SK-N-SH (cell line): ENCODE measurements at regions not wholly inside any gene's neighbourhood (a gene's known extent, or its start where the extent isn't known, plus 50 kb on each side); places are given as distances from the start of the nearest gene placed in this dataset.

Experiments
- CTCF ChIA-PET: fragments of 300-600, 350-600 bp; formaldehyde crosslinking; extraction: SDS; loops from one replicate; lab custom pipeline; 2021; lab: Yijun Ruan, JAX
- POLR2A ChIA-PET: fragments of 350-600 bp; sonication (Branson Sonifier 250); formaldehyde crosslinking; extraction: SDS; loops from one replicate; lab custom pipeline; 2020; ENCODE audit warnings: antibody characterized with exemption, inconsistent platforms; lab: Yijun Ruan, JAX
- DNase-seq: peaks from one replicate; pipeline ENCODE4 v3.0.0; 2012
- H2AFZ ChIP-seq: fragments of 200-600 bp; sonication (generic); 2 replicates; pipeline ENCODE4 v1.8.1; 2016; ENCODE audit warnings: antibody characterized with exemption, mild to moderate bottlenecking, low read depth
- H3F3A ChIP-seq: fragments of 200-600 bp; sonication (generic); replicated peaks from 2 replicates; pipeline ENCODE3; 2016; ENCODE audit warnings: antibody characterized with exemption, mild to moderate bottlenecking; ENCODE audit not compliant: insufficient read depth
- H3K27ac ChIP-seq, 2 experiments: fragments of 200-500 bp in 1 of 2; fragments of 200-600 bp in 1 of 2; sonication (Bioruptor generic) in 1 of 2; sonication (generic), shearing (Covaris generic) in 1 of 2; 2 replicates each; pipeline versions ENCODE4 v1.5.1 to v1.6.1; 2014 to 2016; ENCODE audit warnings: low read depth in 2 of 2, inconsistent platforms in 1 of 2, low read length in 1 of 2, mild to moderate bottlenecking in 1 of 2, mixed read lengths in 1 of 2
- H3K27me3 ChIP-seq: fragments of 200-600 bp; sonication (generic), shearing (Covaris generic); 2 replicates; pipeline ENCODE4 v1.6.1; 2016; ENCODE audit warnings: mixed run types; ENCODE audit not compliant: insufficient read depth
- H3K36me3 ChIP-seq, 2 experiments: fragments of 200-500 bp in 1 of 2; fragments of 200-600 bp in 1 of 2; sonication (Bioruptor generic) in 1 of 2; sonication (generic) in 1 of 2; replicated peaks in 1 of 2; 2 replicates each; pipeline versions ENCODE3 to v1.5.1; 2014 to 2016; ENCODE audit warnings: low read length in 1 of 2, mild to moderate bottlenecking in 1 of 2; ENCODE audit not compliant: insufficient read depth in 2 of 2, control insufficient read depth in 1 of 2
- H3K4me1 ChIP-seq, 2 experiments: fragments of 200-500 bp in 1 of 2; fragments of 200-600 bp in 1 of 2; sonication (Bioruptor generic) in 1 of 2; sonication (generic), shearing (Covaris generic) in 1 of 2; 2 replicates each; pipeline versions ENCODE4 v1.5.1 to v1.6.1; 2014 to 2016; ENCODE audit warnings: low read depth in 1 of 2, low read length in 1 of 2, mixed run types in 1 of 2; ENCODE audit not compliant: insufficient read depth in 2 of 2, control insufficient read depth in 1 of 2
- H3K4me2 ChIP-seq: fragments of 200-600 bp; sonication (generic), shearing (Covaris generic); 2 replicates; pipeline ENCODE4 v1.6.1; 2017; ENCODE audit warnings: mixed run types
- H3K4me3 ChIP-seq, 2 experiments: fragments of 200-500 bp in 1 of 2; fragments of 200-600 bp in 1 of 2; sonication (Bioruptor generic) in 1 of 2; sonication (generic), shearing (Covaris generic) in 1 of 2; 2 replicates each; pipeline versions ENCODE4 v1.5.1 to v1.8.1; 2014 to 2016; ENCODE audit warnings: low read depth in 2 of 2, inconsistent platforms in 1 of 2, low read length in 1 of 2, mild to moderate bottlenecking in 1 of 2, mixed read lengths in 1 of 2, moderate library complexity in 1 of 2
- H3K79me2 ChIP-seq: fragments of 200-600 bp; sonication (generic); 2 replicates; pipeline ENCODE4 v1.8.1; 2017; ENCODE audit warnings: mild to moderate bottlenecking; ENCODE audit not compliant: insufficient read depth
- H3K9ac ChIP-seq: fragments of 200-600 bp; sonication (generic); 2 replicates; pipeline ENCODE4 v1.6.1; 2017; ENCODE audit warnings: mixed run types
- H3K9me2 ChIP-seq: fragments of 200-600 bp; sonication (generic); 2 replicates; pipeline ENCODE4 v1.6.1; 2017; ENCODE audit warnings: mixed run types
- H3K9me3 ChIP-seq: fragments of 200-600 bp; sonication (generic); 2 replicates; pipeline ENCODE4 v1.6.1; 2017; ENCODE audit warnings: mixed run types, mild to moderate bottlenecking, moderate library complexity
- H4K20me1 ChIP-seq: fragments of 200-600 bp; sonication (generic); 2 replicates; pipeline ENCODE4 v1.6.1; 2017; ENCODE audit warnings: mild to moderate bottlenecking, mixed run types; ENCODE audit not compliant: insufficient read depth
- CHD2 ChIP-seq: fragments of 150-350 bp; IDR thresholded peaks from 2 replicates; pipeline ENCODE4 v1.6.1; 2018; ENCODE audit warnings: low read length; ENCODE audit not compliant: partially characterized antibody
- CTCF ChIP-seq: fragments of 200-600 bp; sonication (generic); IDR thresholded peaks from 2 replicates; pipeline ENCODE4 v1.6.1; 2017; ENCODE audit warnings: antibody characterized with exemption, mild to moderate bottlenecking, moderate library complexity
- ELF1 ChIP-seq: IDR thresholded peaks from 2 replicates; pipeline ENCODE4 v1.4.0; 2012
- EP300 ChIP-seq, 2 experiments: IDR thresholded peaks; 2 replicates each; pipeline versions ENCODE4 v1.4.0 to v1.6.1; 2012; ENCODE audit warnings: borderline replicate concordance in 1 of 2, low read depth in 1 of 2, low read length in 1 of 2
- EZH2phosphoT487 ChIP-seq: fragments of 200-600 bp; sonication (generic); IDR thresholded peaks from 2 replicates; pipeline ENCODE4 v1.6.1; 2017; ENCODE audit warnings: low read depth, mixed run types, mild to moderate bottlenecking, antibody characterized with exemption, moderate library complexity, borderline replicate concordance
- FOXJ3 ChIP-seq: sonication (generic); formaldehyde crosslinking; IDR thresholded peaks from 2 replicates; pipeline ENCODE4 v1.5.1; 2020; ENCODE audit warnings: mild to moderate bottlenecking, missing genetic modification reagents
- JUND ChIP-seq: IDR thresholded peaks from 2 replicates; pipeline ENCODE4 v1.4.0; 2012
- MEF2A ChIP-seq: IDR thresholded peaks from 2 replicates; pipeline ENCODE4 v1.4.0; 2012; ENCODE audit warnings: low read depth, borderline replicate concordance
- NRF1 ChIP-seq: IDR thresholded peaks from 2 replicates; pipeline ENCODE4 v1.6.1; 2012; ENCODE audit warnings: low read depth, mild to moderate bottlenecking, low read length
- RFX5 ChIP-seq: IDR thresholded peaks from 2 replicates; pipeline ENCODE4 v1.6.1; 2012; ENCODE audit warnings: mild to moderate bottlenecking, improper control_type of control experiment, low read length
- SMC3 ChIP-seq: IDR thresholded peaks from 2 replicates; pipeline ENCODE4 v1.6.1; 2012; ENCODE audit warnings: low read depth, low read length, improper control_type of control experiment
- TCF12 ChIP-seq: IDR thresholded peaks from 2 replicates; pipeline ENCODE4 v1.4.0; 2012
- USF1 ChIP-seq: IDR thresholded peaks from 2 replicates; pipeline ENCODE4 v1.4.0; 2012; ENCODE audit warnings: low read depth, borderline replicate concordance
- USF2 ChIP-seq: fragments of 150-350 bp; IDR thresholded peaks from 2 replicates; pipeline ENCODE4 v1.6.1; 2017; ENCODE audit warnings: antibody characterized with exemption, low read length, low read depth, borderline replicate concordance
- YY1 ChIP-seq: IDR thresholded peaks from 2 replicates; pipeline ENCODE4 v1.4.0; 2012; ENCODE audit warnings: low read depth, mild to moderate bottlenecking
- ZBTB33 ChIP-seq: IDR thresholded peaks from 2 replicates; pipeline ENCODE4 v1.4.0; 2012; ENCODE audit warnings: low read depth, borderline replicate concordance
- WGBS: methylation state at CpG from one replicate; pipeline ENCODE4 v1.1.6; 2017; ENCODE audit warnings: low lambda C conversion rate; 5-methylcytosine and 5-hydroxymethylcytosine counted together

DNA sequence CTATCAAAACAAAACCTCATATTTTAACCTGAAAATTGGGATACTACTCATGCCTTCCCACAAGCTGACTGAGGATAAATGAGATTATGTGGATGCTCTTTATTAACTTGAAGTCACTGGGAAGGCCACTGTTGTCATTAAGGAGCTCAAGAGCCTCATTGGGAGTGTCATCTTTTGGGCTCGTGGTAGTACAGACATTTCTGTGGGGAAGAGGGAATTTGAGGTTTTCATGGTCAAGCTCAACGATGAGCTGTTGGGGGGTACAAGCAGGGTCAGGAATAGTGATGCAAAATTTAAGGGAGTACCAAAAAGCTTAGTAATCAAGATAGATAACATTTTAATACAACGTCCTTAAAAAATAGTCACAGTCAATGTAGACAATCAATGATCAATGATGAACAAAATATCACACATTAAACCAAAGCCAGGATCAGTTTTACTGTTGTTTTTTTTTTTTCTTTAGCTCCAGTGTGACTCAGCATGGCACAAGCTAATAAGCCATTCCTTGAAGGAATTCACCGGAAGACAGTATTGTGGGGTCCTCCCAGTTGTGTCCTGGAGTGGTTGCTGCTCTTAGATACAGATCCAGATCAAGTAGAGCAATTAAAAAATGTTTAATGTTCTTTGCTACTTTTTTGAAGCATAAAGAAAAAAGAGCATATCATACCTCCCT, 130.9 kb downstream of the C12orf75 start (continued):
- TF ChIP-seq USF2 (no peak), USF1 (no peak)

DNA sequence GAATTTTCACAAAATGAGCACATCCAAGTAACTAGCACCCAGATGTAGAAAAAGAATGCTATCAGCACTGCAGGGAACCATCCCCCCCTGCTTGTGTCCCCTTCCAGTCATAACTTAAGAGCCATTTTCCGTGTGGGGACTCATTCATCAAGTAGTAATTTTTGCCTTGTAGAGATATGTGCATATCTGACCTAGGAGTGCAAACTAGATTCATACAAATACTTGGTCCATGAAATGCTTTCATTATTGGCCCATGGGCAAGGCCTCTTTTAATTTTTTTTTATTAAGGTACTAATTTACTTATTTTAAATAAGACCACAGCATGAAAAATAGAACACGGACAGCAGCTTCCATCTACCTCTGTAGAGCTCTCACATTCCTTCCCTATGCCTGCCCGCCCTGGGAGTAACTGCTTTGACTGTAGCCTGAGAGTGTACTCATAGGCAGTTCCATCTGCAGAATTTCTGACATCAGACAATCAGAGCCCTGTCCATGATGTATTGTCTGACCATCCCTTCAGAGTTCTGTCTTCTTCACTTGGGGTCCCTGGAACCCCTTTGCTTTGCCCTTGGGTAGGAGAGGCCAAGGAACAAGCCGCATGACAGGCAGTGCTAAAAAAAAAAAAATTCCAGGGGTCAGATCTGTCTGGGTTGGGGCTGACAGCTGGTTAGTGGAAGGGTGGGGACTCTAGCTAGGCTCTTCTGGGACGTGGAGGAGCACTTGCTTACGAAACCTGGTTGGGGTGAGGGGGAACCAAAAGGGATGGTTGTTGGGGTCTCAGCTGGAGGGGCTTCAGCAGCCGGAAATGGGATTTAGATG, 131.7 kb downstream of the C12orf75 start:
- Histone ChIP-seq H3K27ac (peak overlapping the region in 1 of 2 experiments; percentile 29; a peak in 1 of 4 replicates), H3K27me3 (no peaks in the 10 kb centered on the region), H3F3A (peaks cover 15% of the 10 kb centered on the region), H3K4me3 (no peak overlapping the region), H3K36me3 (peaks cover 0 to 8% of the 10 kb centered on the region in 2 experiments), H4K20me1 (no peaks in the 10 kb centered on the region), H3K9ac (no peak overlapping the region), H3K9me2 (no peaks in the 10 kb centered on the region), H3K9me3 (peaks cover 9% of the 10 kb centered on the region; the same call in 1 of the 2 replicates), H3K4me1 (peaks cover 0 to 11% of the 10 kb centered on the region in 2 experiments; a peak in 2 of 4 replicates), H3K4me2 (0 out of 2 replicates have a peak overlapping the region, but pooled peaks have one; percentile 15), H3K79me2 (no peaks in the 10 kb centered on the region), H2AFZ (no peak overlapping the region)
- TF ChIP-seq SMC3: no peak
- TF ChIP-seq USF1: no peak
- TF ChIP-seq USF2: no peak
- TF ChIP-seq YY1: no peak
- no peak for TF ChIP-seq ZBTB33
- no peak for TF ChIP-seq FOXJ3 (CRISPR knock-in tag)
- no peak for TF ChIP-seq CTCF
- TF ChIP-seq CHD2: no peak
- TF ChIP-seq NRF1: no peak
- no peak for TF ChIP-seq EP300 (IDR thresholded peaks at IDR 0.05; ENCODE audit: borderline replicate concordance in 1 of 2, low read depth in 1 of 2, low read length in 1 of 2)
- no peak for TF ChIP-seq EZH2phosphoT487
- TF ChIP-seq RFX5: no peak
- TF ChIP-seq ELF1: no peak
- no peak for TF ChIP-seq TCF12
- no peak for TF ChIP-seq JUND
- TF ChIP-seq MEF2A: no peak
- 78% methylated on average over 7 of the region's 7 CpGs for WGBS
- CTCF ChIA-PET: interaction anchor here (0.5 to 0.7 kb wide), 2 partner anchors 435 to 751 kb away, joined by 3 read pairs; no protein-coding TSS in a partner anchor
- POLR2A ChIA-PET: no interaction called here
- no peak for DNase-seq
